ENCODE measurements at regions not wholly inside any gene's neighbourhood (a gene's known extent, or its start where the extent isn't known, plus 50 kb on each side); places are given as distances from the start of the nearest gene placed in this dataset.

- WGBS, 3 donors = 29 to 38% (median 30%) methylated on average over 6 of the region's 6 CpGs
- no peaks in the 10 kb centered on the region for H3K4me1 ChIP-seq (ENCODE audit: insufficient read depth)
- TF ChIP-seq POLR2A (IDR thresholded peaks at IDR 0.05) (no peak), CTCF (IDR thresholded peaks at IDR 0.05) (no peak), EP300 (IDR thresholded peaks at IDR 0.05) (no peak)
- H3K27ac ChIP-seq = no peak overlapping the region
- intact Hi-C loops (cut with DNase I) = no loop called here
- H3K36me3 ChIP-seq = no peaks in the 10 kb centered on the region
- no peak overlapping the region for H3K4me3 ChIP-seq
- no peaks in the 10 kb centered on the region for H3K27me3 ChIP-seq
- H3K9me3 ChIP-seq = no peaks in the 10 kb centered on the region
- DNase-seq = no peak
These were observed 306.0 kb upstream of the SHH start for GRCh38 chr7:156118248-156118645.

- WGBS, 3 donors = 35 to 53% (median 35%) methylated on average over 8 of the region's 8 CpGs
- no peak for DNase-seq
- no peaks in the 10 kb centered on the region for H3K36me3 ChIP-seq
- no peaks in the 10 kb centered on the region for H3K9me3 ChIP-seq
- H3K27ac ChIP-seq = no peak overlapping the region
- intact Hi-C loops (cut with DNase I) = no loop called here
- no peak for TF ChIP-seq CTCF (IDR thresholded peaks at IDR 0.05)
- TF ChIP-seq EP300 (IDR thresholded peaks at IDR 0.05) = no peak
- no peak for TF ChIP-seq POLR2A (IDR thresholded peaks at IDR 0.05)
- H3K4me1 ChIP-seq (ENCODE audit: insufficient read depth) = no peaks in the 10 kb centered on the region
- no peak overlapping the region for H3K4me3 ChIP-seq
- no peaks in the 10 kb centered on the region for H3K27me3 ChIP-seq
These were observed 305.4 kb upstream of the SHH start for GRCh38 chr7:156117542-156118247.

DNA sequence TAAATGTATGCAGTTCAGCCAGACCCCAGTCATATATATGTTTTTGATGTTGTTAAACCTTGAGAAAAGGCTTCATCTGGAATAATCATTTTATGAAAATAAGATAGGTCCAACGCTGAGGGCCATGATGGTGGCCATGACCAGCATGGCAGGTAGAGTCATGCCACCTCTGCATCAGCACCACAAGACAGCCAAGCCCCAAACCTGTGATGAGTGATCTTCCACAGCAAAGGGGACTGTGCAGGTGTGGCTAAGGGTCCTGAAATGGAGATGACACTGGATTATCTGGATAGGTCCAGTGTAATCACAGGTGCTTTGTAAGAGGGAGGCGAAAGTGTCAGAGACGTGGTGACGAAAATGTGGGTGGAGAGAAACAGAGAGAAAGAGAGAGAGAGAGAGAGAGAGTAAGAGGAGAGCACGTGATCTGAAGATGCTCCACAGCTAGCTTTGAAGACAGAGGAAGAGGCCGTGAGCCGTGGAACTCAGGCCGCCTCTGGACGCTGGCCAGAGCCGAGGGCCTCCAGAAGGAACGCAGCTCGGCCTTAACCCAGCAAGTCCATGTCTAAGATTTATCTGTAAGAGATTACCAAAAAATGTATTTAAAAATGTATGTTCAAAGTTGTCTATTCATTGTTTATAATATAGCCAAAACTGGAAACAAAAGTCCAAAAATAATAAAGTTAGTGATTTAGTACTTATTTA lies 304.4 kb upstream of the SHH start:
- H3K27me3 ChIP-seq = no peaks in the 10 kb centered on the region
- no peaks in the 10 kb centered on the region for H3K9me3 ChIP-seq
- intact Hi-C loops (cut with DNase I) = no loop called here
- TF ChIP-seq EP300 (IDR thresholded peaks at IDR 0.05) (no peak), CTCF (IDR thresholded peaks at IDR 0.05) (no peak), POLR2A (IDR thresholded peaks at IDR 0.05) (no peak)
- no peak overlapping the region for H3K4me3 ChIP-seq
- H3K27ac ChIP-seq = no peak overlapping the region
- DNase-seq = no peak
- no peaks in the 10 kb centered on the region for H3K4me1 ChIP-seq (ENCODE audit: insufficient read depth)
- 28 to 42% (median 35%) methylated on average over 12 of the region's 12 CpGs for WGBS, 3 donors
- H3K36me3 ChIP-seq = no peaks in the 10 kb centered on the region

DNA sequence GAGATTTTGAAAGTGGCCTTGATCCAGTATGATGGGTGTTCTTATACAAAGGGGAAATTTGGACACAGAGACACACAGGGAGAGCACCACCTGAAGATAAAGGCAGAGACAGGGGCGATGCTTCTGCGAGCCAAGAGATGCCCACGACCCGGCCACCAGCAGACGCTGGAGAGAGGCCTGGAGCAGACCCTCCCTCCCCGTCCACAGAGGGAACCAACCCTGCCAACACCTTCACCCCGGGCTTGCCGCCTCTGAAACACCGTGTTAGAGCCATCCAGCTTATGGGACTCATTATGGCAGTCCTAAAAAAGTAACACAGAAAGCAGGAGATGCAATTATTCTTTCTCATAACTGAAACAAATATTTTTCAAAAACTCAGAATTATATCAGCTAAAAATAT lies 303.3 kb upstream of the SHH start:
- WGBS, 3 donors = 87 to 91% (median 88%) methylated on average over 9 of the region's 9 CpGs
- no peak overlapping the region for H3K4me3 ChIP-seq
- no peaks in the 10 kb centered on the region for H3K27me3 ChIP-seq
- intact Hi-C loops (cut with DNase I) = no loop called here
- H3K36me3 ChIP-seq = no peaks in the 10 kb centered on the region
- DNase-seq = no peak
- no peaks in the 10 kb centered on the region for H3K9me3 ChIP-seq
- H3K4me1 ChIP-seq (ENCODE audit: insufficient read depth) = no peaks in the 10 kb centered on the region
- TF ChIP-seq EP300 (IDR thresholded peaks at IDR 0.05) = no peak
- no peak for TF ChIP-seq POLR2A (IDR thresholded peaks at IDR 0.05)
- no peak for TF ChIP-seq CTCF (IDR thresholded peaks at IDR 0.05)
- H3K27ac ChIP-seq = no peak overlapping the region

Data from ovary (tissue), 7 donors.